OCI-LY7 (cell line): ENCODE measurements at regions not wholly inside any gene's neighbourhood (a gene's known extent, or its start where the extent isn't known, plus 50 kb on each side); places are given as distances from the start of the nearest gene placed in this dataset.

Experiments used
- CTCF ChIP-seq: fragments of 200-600 bp; sonication (generic); conservative IDR thresholded peaks from 2 replicates; pipeline ENCODE4 v1.5.1; 2014; ENCODE audit warnings: mild to moderate bottlenecking, antibody characterized with exemption, low read length, moderate library complexity, mixed read lengths
- EZH2phosphoT487 ChIP-seq: fragments of 200-600 bp; sonication (generic); IDR thresholded peaks from 2 replicates; pipeline ENCODE4 v1.6.1; 2018; ENCODE audit warnings: low read depth, borderline replicate concordance, mild to moderate bottlenecking, mixed run types, antibody characterized with exemption, low read length, moderate library complexity, mixed read lengths

- TF ChIP-seq CTCF, result peak; percentile 59
- no peak for TF ChIP-seq EZH2phosphoT487
These were observed 332.7 kb downstream of the MID1IP1 start for GRCh38 chrX:39133971-39134370.
